OCI-LY3 (cell line): ENCODE measurements at regions not wholly inside any gene's neighbourhood (a gene's known extent, or its start where the extent isn't known, plus 50 kb on each side); places are given as distances from the start of the nearest gene placed in this dataset.

ENCODE experiments used
- H2AFZ ChIP-seq: fragments of 200-600, 300-600 bp; shearing (Covaris generic); 2 replicates; pipeline ENCODE4 v1.6.0; 2014; ENCODE audit warnings: antibody characterized with exemption, low read depth, low read length
- H3K27ac ChIP-seq: fragments of 200-600, 300-600 bp; sonication (generic); 2 replicates; pipeline ENCODE4 v1.5.1; 2014; ENCODE audit warnings: mild to moderate bottlenecking, low read length, moderate library complexity, mixed read lengths
- H3K27me3 ChIP-seq: fragments of 200-600, 300-600 bp; sonication (generic); 2 replicates; pipeline ENCODE4 v1.6.1; 2014; ENCODE audit warnings: low read depth, low read length, mixed read lengths
- H3K36me3 ChIP-seq: fragments of 200-600, 300-600 bp; sonication (generic); replicated peaks from 2 replicates; pipeline ENCODE3; 2014; ENCODE audit warnings: low read depth, low read length, mixed read lengths
- H3K4me1 ChIP-seq: fragments of 300-600, 200-600 bp; sonication (generic); 2 replicates; pipeline ENCODE4 v1.6.1; 2014; ENCODE audit warnings: low read length, mixed read lengths
- H3K4me2 ChIP-seq: fragments of 200-600, 300-600 bp; sonication (generic); 2 replicates; pipeline ENCODE4 v1.6.1; 2014; ENCODE audit warnings: low read length, mixed read lengths
- H3K4me3 ChIP-seq: fragments of 300-600, 200-600 bp; sonication (generic); 2 replicates; pipeline ENCODE4 v1.5.1; 2014; ENCODE audit warnings: antibody characterized with exemption, mild to moderate bottlenecking, low read length, moderate library complexity
- H3K79me2 ChIP-seq: fragments of 300-600, 200-600 bp; shearing (Covaris generic); 2 replicates; pipeline ENCODE4 v1.6.1; 2014; ENCODE audit warnings: mild to moderate bottlenecking, low read length, mixed read lengths
- H3K9ac ChIP-seq: fragments of 300-600, 200-600 bp; shearing (Covaris generic); 2 replicates; pipeline ENCODE4 v1.6.0; 2014; ENCODE audit warnings: mild to moderate bottlenecking, low read length, moderate library complexity
- H3K9me3 ChIP-seq: fragments of 200-600, 300-600 bp; shearing (Covaris generic); 2 replicates; pipeline ENCODE4 v1.6.1; 2014; ENCODE audit warnings: low read length, mixed read lengths; ENCODE audit not compliant: insufficient read depth
- H4K20me1 ChIP-seq: fragments of 200-600, 300-600 bp; sonication (generic); 2 replicates; pipeline ENCODE4 v1.6.1; 2016; ENCODE audit warnings: low read length, mixed read lengths; ENCODE audit not compliant: insufficient read depth
- CTCF ChIP-seq: fragments of 200-600, 300-600 bp; sonication (generic); IDR thresholded peaks from 2 replicates; pipeline ENCODE4 v1.5.1; 2014; ENCODE audit warnings: antibody characterized with exemption, low read length, low read depth
- EZH2phosphoT487 ChIP-seq: fragments of 200-600 bp; shearing (Covaris generic); IDR thresholded peaks from 2 replicates; pipeline ENCODE4 v1.6.1; 2018; ENCODE audit warnings: antibody characterized with exemption, mixed run types, low read depth

GRCh38 chr4:65861993-65862392 is 191.7 kb upstream of the EPHA5 start:
- no peak overlapping the region for H2AFZ ChIP-seq
- H3K79me2 ChIP-seq, result no peaks in the 10 kb centered on the region
- no peak overlapping the region for H3K4me3 ChIP-seq
- TF ChIP-seq EZH2phosphoT487 (no peak), CTCF (no peak)
- H3K4me2 ChIP-seq, result no peak overlapping the region
- no peak overlapping the region for H3K27ac ChIP-seq
- no peaks in the 10 kb centered on the region for H3K4me1 ChIP-seq
- no peak overlapping the region for H3K9ac ChIP-seq
- no peaks in the 10 kb centered on the region for H3K27me3 ChIP-seq
- H3K9me3 ChIP-seq, result no peaks in the 10 kb centered on the region
- no peaks in the 10 kb centered on the region for H4K20me1 ChIP-seq
- H3K36me3 ChIP-seq, result no peaks in the 10 kb centered on the region

DNA sequence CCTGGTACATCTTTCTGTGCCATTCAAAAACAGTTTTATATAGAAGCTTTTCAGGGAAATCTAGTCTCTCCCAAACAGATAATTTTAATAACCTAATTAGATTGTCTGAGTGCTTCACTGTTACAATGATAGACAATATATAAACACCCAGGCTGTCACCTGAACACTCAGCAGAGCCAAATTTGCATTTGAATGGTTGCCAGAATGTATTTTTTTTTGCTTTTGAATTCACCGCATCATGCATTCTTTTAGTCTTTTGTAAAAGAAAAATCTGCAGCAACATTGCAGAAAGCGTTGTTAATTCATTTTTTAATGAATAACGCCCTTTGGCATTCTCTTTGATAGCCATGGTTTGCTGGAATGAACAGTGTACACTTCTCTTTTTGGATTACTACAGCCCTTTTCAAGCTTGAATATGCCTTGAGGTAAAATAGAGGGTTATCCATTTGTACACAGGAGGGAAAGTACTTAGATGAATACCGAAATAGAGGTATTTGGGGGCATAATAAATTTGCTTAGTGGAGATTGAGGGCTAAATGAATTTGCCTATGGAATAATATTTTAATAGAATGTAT is 175.0 kb upstream of the EPHA5 start:
- Histone ChIP-seq H3K9me3 (no peaks in the 10 kb centered on the region), H4K20me1 (no peaks in the 10 kb centered on the region), H3K36me3 (no peaks in the 10 kb centered on the region), H3K4me1 (no peaks in the 10 kb centered on the region), H3K4me3 (no peak overlapping the region), H2AFZ (no peak overlapping the region), H3K4me2 (no peak overlapping the region), H3K27me3 (no peaks in the 10 kb centered on the region), H3K27ac (no peak overlapping the region), H3K9ac (no peak overlapping the region), H3K79me2 (no peaks in the 10 kb centered on the region)
- TF ChIP-seq EZH2phosphoT487 (no peak), CTCF (no peak)

- Histone ChIP-seq H2AFZ (no peak overlapping the region), H3K9ac (no peak overlapping the region), H4K20me1 (no peaks in the 10 kb centered on the region), H3K4me3 (no peak overlapping the region), H3K4me1 (no peaks in the 10 kb centered on the region), H3K9me3 (no peaks in the 10 kb centered on the region), H3K36me3 (no peaks in the 10 kb centered on the region), H3K4me2 (no peak overlapping the region), H3K27ac (no peak overlapping the region), H3K27me3 (no peaks in the 10 kb centered on the region), H3K79me2 (no peaks in the 10 kb centered on the region)
- TF ChIP-seq EZH2phosphoT487 (no peak), CTCF (no peak)
Measured at GRCh38 chr4:65839164-65839931, 169.1 kb upstream of the EPHA5 start.

DNA sequence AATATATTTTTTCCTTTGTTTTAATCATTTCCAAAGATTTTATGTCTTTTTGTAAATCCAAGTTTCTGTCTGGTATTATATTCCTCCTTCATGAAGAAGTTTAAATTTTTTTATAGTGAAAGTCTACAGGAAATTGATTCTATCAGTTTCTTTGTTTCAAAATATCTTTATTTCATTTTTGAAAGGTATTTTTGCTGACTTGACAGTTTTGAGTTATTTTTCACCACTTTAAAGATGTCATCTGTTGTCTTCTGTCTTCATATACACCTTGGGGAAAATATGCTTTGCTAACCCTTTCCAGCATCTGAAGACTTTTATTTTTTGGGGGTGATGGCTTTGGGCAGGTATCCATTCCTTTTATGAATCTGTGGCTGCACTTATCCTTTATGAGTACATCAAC is 164.4 kb upstream of the EPHA5 start:
- Histone ChIP-seq H3K4me3 (no peak overlapping the region), H4K20me1 (no peaks in the 10 kb centered on the region), H3K9me3 (no peaks in the 10 kb centered on the region), H3K27me3 (no peaks in the 10 kb centered on the region), H3K4me2 (no peak overlapping the region), H3K9ac (no peak overlapping the region), H2AFZ (no peak overlapping the region), H3K27ac (no peak overlapping the region), H3K36me3 (no peaks in the 10 kb centered on the region), H3K4me1 (no peaks in the 10 kb centered on the region), H3K79me2 (no peaks in the 10 kb centered on the region)
- no peak for TF ChIP-seq CTCF
- TF ChIP-seq EZH2phosphoT487, result no peak
